BLaER1 (cell line): ENCODE measurements at regions not wholly inside any gene's neighbourhood (a gene's known extent, or its start where the extent isn't known, plus 50 kb on each side); places are given as distances from the start of the nearest gene placed in this dataset.

Experiments
- H3K27ac ChIP-seq: shearing (Covaris generic); formaldehyde crosslinking; 2 replicates; pipeline ENCODE4 v1.8.1; 2022
- H3K27me3 ChIP-seq: shearing (Covaris generic); formaldehyde crosslinking; 2 replicates; pipeline ENCODE4 v1.8.1; 2022
- H3K36me3 ChIP-seq: shearing (Covaris generic); formaldehyde crosslinking; 2 replicates; pipeline ENCODE4 v1.8.1; 2022
- H3K4me1 ChIP-seq: shearing (Covaris generic); formaldehyde crosslinking; 2 replicates; pipeline ENCODE4 v1.8.1; 2022
- H3K4me2 ChIP-seq: shearing (Covaris generic); formaldehyde crosslinking; 2 replicates; pipeline ENCODE4 v1.8.1; 2022
- H3K4me3 ChIP-seq: shearing (Covaris generic); formaldehyde crosslinking; 2 replicates; pipeline ENCODE4 v1.8.1; 2022
- H3K9ac ChIP-seq: shearing (Covaris generic); formaldehyde crosslinking; 2 replicates; pipeline ENCODE4 v1.8.1; 2022
- H3K9me3 ChIP-seq: shearing (Covaris generic); formaldehyde crosslinking; 2 replicates; pipeline ENCODE4 v1.8.1; 2022
- H4K20me1 ChIP-seq: shearing (Covaris generic); formaldehyde crosslinking; 2 replicates; pipeline ENCODE4 v1.8.1; 2022
- Cebpa-rat ChIP-seq: shearing (Covaris generic); IDR thresholded peaks from 2 replicates; pipeline ENCODE4 v1.8.1; 2022

DNA sequence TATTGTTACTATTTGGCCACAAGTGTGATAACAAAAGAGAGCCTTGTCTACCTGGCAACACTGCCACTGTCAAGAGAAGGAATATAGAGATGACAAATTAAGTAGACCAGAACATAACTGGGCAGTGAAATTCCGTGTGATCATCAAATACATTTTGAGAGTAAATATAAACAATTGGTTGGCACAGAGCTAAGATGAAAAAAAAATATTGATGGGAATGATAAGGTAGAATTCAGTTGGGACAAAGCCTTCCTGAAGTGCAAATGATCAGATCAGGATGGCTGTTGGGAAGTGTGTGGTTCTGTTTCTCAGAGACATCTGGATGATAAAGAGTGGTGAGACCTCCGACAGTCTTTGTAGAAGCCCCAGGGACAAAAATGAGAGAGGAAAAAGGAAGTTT is 205.5 kb upstream of the CAMK1G start:
- no peak overlapping the region for H3K4me2 ChIP-seq
- H3K27me3 ChIP-seq, result no peaks in the 10 kb centered on the region
- no peaks in the 10 kb centered on the region for H3K36me3 ChIP-seq
- no peak overlapping the region for H3K9ac ChIP-seq
- no peak overlapping the region for H3K27ac ChIP-seq
- H3K4me1 ChIP-seq, result peaks cover 20% of the 10 kb centered on the region
- H4K20me1 ChIP-seq, result no peaks in the 10 kb centered on the region
- H3K9me3 ChIP-seq, result no peaks in the 10 kb centered on the region
- TF ChIP-seq Cebpa-rat, result no peak
- H3K4me3 ChIP-seq, result no peak overlapping the region

DNA sequence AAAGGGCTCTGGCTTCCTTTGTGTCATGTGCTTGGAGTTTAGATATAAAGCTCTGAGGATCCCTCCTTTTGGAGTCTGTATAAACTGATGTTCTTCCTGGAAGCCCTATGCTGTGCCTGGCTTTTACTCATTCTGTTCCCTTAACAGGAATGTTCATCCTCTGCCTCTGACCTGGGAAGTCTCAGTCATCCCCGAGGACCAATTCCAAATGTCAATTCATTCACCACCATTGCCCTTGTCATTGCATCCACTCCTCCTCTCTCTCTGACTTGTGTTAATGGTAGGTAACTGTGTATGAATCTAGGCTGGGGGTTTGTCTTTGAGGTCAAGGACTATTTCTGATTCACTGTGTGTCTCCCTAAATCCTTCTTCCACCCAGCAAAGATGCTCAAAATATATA is 204.2 kb upstream of the CAMK1G start:
- Histone ChIP-seq H3K9ac (no peak overlapping the region), H3K4me3 (no peak overlapping the region), H4K20me1 (no peaks in the 10 kb centered on the region), H3K9me3 (no peaks in the 10 kb centered on the region), H3K27me3 (no peaks in the 10 kb centered on the region), H3K4me2 (no peak overlapping the region), H3K4me1 (peaks cover 29% of the 10 kb centered on the region), H3K36me3 (no peaks in the 10 kb centered on the region), H3K27ac (no peak overlapping the region)
- no peak for TF ChIP-seq Cebpa-rat

DNA sequence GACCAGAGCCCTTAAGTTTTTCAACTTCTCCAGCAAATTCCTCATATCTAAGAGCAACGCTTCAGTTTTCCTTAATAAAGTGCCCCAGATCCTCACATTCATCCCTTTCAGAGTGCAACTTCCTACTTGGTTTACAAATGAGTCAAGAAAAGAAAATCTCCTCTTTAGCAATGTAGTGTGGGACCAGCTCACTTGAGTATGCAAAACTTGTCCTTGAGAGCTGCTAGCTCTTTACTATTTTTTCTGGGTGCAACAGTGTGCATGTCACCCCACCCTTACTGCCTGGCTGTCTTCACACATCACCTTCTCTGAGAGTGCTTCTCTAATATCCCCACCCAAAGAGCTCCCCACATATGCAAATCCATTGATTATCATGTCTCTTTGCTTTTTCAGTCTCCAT is 203.1 kb upstream of the CAMK1G start:
- Histone ChIP-seq H3K27ac (no peak overlapping the region), H3K9ac (no peak overlapping the region), H3K4me1 (peaks cover 29% of the 10 kb centered on the region), H3K27me3 (no peaks in the 10 kb centered on the region), H3K4me3 (no peak overlapping the region), H3K36me3 (no peaks in the 10 kb centered on the region), H3K9me3 (no peaks in the 10 kb centered on the region), H3K4me2 (no peak overlapping the region), H4K20me1 (no peaks in the 10 kb centered on the region)
- no peak for TF ChIP-seq Cebpa-rat

DNA sequence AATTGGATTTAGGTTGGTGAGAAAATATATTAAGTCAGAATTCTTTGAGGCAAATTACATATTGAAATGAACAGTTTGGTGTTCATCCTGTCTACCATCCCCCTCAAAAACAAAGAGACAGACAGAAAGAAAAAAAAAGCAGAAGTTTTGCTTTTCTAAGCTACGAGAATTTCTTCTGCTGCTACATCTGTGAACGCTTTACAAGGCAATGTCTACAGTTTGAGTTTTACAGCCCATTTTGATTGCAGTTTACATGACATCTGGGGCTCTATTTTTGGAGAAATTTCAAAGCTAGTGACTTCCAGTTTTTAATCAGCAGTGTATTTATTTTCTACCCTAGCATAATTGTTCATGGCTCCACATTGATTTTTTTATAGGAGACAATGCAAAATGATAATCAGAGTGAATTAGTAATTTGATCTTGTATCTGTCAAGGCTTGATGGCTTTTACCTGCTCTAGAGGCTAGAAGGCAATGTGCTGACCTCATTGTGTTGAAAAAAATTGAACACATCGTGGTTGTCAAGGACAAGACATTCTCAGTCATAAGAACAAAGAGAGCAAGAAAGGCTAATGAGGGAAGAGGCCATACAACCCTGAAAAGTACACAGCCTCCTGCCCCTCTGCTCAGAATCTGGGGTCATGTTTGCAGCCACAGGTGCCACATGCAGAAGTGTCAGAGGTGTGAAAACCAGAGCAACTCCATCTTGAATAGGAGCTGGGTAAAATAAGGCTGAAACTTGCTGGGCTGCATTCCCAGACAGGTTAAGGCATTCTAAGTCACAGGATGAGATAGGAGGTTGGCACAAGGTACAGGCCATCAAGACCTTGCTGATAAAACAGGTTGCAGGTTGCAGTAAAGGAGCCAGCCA is 201.0 kb upstream of the CAMK1G start:
- no peaks in the 10 kb centered on the region for H3K27me3 ChIP-seq
- TF ChIP-seq Cebpa-rat, result no peak

DNA sequence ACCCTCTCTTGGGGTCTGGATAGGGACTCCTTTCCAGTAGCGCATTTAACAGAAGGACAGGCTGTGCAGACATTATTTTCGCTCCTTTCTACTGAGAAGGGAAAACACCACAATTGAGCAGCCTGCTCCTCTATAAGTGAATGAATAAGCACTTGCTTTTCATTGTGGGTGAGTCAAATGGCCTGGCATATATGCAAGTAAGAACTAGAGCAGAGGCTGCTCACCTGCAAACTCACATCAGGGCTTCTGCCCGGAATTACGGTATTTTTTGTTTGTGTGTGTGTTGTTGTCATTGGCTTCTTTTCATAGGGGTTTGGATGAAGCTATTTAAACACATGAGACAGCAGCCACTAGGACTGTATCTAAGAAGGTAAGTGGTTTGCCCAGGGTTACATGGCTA is 200.1 kb upstream of the CAMK1G start:
- Histone ChIP-seq H3K4me3 (no peak overlapping the region), H3K27ac (no peak overlapping the region), H3K9ac (no peak overlapping the region), H3K36me3 (no peaks in the 10 kb centered on the region), H3K4me1 (peaks cover 24% of the 10 kb centered on the region), H3K27me3 (no peaks in the 10 kb centered on the region), H3K9me3 (no peaks in the 10 kb centered on the region), H4K20me1 (no peaks in the 10 kb centered on the region), H3K4me2 (peak overlapping the region; percentile 63)
- TF ChIP-seq Cebpa-rat, result no peak

More for the DNA sequence above, 201.0 kb upstream of the CAMK1G start:
- Histone ChIP-seq H3K4me3 (no peak overlapping the region), H3K4me2 (peak overlapping the region; percentile 63), H3K4me1 (peaks cover 29% of the 10 kb centered on the region), H4K20me1 (no peaks in the 10 kb centered on the region), H3K27ac (no peak overlapping the region), H3K36me3 (no peaks in the 10 kb centered on the region), H3K9me3 (no peaks in the 10 kb centered on the region), H3K9ac (no peak overlapping the region)

DNA sequence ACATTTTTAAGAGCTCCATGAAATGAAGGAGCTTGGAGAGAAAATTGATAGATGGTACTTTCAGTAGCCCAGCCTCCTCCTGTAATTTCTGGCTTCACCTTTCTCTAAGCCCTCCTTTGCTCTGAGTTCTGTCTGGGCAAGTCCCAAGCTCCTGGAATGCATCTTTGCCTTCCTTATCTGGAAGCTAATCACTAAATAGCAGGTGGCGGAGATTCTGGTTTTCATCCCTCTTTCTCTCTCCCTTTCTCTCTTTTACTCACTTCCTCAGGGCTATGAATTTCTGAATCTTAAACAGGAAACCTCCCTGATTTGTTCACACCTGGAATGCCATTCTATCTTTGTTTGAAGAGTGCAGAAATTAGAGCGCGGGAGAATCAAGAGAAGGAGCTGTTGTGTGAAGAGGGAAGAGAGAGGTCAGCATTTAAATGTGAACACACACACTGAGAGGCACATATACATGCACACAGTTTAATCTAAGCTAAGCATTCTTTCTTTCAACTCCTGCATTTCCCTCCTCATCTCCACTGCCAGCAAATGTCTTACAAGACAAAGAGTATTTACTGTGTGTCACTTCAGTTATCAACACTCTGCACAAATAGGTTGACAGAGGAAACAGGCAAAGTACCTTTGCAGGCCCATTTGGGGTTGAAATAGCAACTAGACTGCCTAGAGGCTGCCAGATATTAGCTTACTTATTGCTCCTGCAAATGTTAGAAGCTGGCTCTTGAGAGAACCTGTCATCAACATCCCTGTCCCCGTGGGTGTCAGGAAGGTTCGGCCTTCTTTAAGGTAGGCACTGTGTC is 199.4 kb upstream of the CAMK1G start:
- TF ChIP-seq Cebpa-rat, result no peak
- Histone ChIP-seq H3K4me1 (peaks cover 23% of the 10 kb centered on the region), H3K4me3 (no peak overlapping the region), H3K9ac (no peak overlapping the region), H3K9me3 (no peaks in the 10 kb centered on the region), H4K20me1 (no peaks in the 10 kb centered on the region), H3K27me3 (no peaks in the 10 kb centered on the region), H3K4me2 (peak overlapping the region; percentile 63; the same call in 1 of the 2 replicates), H3K27ac (no peak overlapping the region), H3K36me3 (no peaks in the 10 kb centered on the region)

DNA sequence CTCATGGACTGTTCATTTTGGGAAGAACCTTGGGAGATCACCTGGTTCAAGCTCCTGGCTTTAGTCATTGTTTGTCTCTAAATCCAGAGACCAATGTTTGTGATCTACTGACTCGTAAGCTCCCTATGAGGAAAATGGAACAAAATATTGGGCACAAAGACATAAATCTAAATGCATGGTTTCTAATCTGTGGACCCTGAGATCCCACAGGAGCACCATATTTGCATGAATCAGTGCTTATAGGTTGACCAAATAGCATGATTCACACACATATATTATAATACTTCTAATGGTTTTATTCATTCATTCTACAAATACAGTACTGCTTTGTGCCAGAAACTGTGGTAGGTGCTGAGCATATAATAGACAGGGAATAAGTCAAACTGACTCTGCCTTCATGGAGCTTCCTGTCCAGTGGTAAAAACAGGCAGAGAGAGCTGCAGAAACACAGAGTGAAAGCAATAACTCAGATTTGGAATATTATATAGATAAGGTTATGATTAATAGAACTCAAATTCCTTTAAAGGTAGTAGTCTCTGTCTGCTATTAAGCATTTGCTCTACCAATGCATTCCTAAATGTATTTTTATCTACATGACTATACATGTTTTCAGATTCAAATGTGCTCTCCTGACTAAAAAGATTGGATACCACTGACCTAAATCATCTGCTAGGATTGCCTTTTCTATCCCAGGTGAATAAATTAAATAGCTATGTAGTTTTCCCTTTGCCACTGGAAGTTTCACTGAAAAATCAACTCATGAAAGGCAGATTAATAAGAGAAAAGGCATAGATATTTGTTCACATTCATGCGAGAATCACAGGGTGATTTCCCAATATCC is 198.6 kb upstream of the CAMK1G start:
- Histone ChIP-seq H3K4me1 (peaks cover 23% of the 10 kb centered on the region), H4K20me1 (no peaks in the 10 kb centered on the region), H3K36me3 (no peaks in the 10 kb centered on the region), H3K9me3 (no peaks in the 10 kb centered on the region), H3K27ac (no peak overlapping the region), H3K27me3 (no peaks in the 10 kb centered on the region), H3K9ac (no peak overlapping the region), H3K4me2 (no peak overlapping the region), H3K4me3 (no peak overlapping the region)
- no peak for TF ChIP-seq Cebpa-rat

DNA sequence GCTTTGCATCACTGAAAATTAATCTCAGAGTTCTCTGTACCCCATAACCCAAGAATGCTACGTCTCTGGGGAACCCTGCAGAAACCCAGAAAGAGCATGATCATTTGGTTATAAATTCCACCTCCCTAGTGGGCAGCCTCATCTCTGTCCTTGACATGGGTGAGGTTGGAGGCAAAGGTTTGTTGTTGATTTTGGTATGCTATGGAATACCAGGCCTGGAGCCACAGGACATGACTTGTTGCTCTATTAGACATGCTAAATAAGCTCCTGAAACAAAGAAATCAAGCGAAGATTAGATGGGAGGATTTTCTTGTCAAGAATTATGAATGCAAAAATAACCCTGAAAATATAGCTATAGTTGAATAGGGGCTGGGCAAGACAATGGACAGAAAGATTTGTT is 197.4 kb upstream of the CAMK1G start:
- Histone ChIP-seq H3K4me1 (peaks cover 23% of the 10 kb centered on the region), H3K9ac (no peak overlapping the region), H4K20me1 (no peaks in the 10 kb centered on the region), H3K36me3 (no peaks in the 10 kb centered on the region), H3K27ac (no peak overlapping the region), H3K4me2 (no peak overlapping the region), H3K27me3 (no peaks in the 10 kb centered on the region), H3K4me3 (no peak overlapping the region), H3K9me3 (no peaks in the 10 kb centered on the region)
- no peak for TF ChIP-seq Cebpa-rat

DNA sequence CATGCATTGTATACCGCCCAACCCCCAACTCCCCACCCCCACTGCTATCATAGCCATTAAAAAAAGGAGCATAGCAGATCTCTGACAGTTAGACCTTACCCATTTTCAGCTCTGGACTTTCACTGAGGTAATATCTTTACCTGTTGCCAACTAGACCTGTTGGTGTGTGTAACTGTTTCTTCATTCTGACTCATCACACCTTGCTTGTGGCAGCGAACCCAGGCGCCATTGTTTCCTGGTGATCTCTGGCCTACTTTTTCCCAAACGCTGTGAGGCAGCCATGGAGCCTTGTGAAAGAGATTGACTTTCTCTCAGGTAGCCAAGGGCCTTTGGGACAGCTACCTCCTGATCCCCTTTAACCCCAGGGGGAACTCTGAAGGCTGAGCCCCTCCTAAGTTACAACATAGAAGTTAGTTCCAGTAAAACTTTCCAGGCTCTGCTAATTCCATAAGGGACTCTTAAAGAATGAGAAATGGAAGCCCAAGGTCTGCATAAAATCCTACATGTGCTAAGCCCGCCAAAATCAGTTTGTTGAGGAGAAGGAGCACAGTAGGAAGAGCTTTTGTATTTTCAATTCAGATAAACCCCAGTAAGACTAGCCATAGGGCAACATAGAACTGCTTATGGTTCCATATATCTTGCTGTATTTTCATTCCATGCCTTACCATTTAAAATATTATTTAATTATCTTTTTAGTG is 196.1 kb upstream of the CAMK1G start:
- Histone ChIP-seq H3K27me3 (no peaks in the 10 kb centered on the region), H3K27ac (no peak overlapping the region), H3K36me3 (no peaks in the 10 kb centered on the region), H4K20me1 (no peaks in the 10 kb centered on the region), H3K4me2 (no peak overlapping the region), H3K9ac (no peak overlapping the region), H3K9me3 (no peaks in the 10 kb centered on the region), H3K4me1 (peaks cover 14% of the 10 kb centered on the region), H3K4me3 (no peak overlapping the region)
- no peak for TF ChIP-seq Cebpa-rat
